Duodenal mucosa (tissue), 2 donors: ENCODE measurements at regions not wholly inside any gene's neighbourhood (a gene's known extent, or its start where the extent isn't known, plus 50 kb on each side); places are given as distances from the start of the nearest gene placed in this dataset.
"Not testable (repeated sequence)": the region's sequence is repeated elsewhere in the genome, so short reads cannot be mapped to it uniquely, and the experiment has no call there.

Source experiments
- H3K27ac ChIP-seq: one replicate; pipeline ENCODE4 v1.7.0; 2013; ENCODE audit warnings: low read depth, low read length
- H3K27me3 ChIP-seq, 2 donors: one replicate each; pipeline ENCODE4 v1.7.0; 2013; ENCODE audit warnings: low read length in 2 of 2, control low read depth in 1 of 2; ENCODE audit not compliant: insufficient read depth in 2 of 2, control insufficient read depth in 1 of 2
- H3K36me3 ChIP-seq, 2 donors: one replicate each; pipeline ENCODE4 v1.7.0; 2013; ENCODE audit warnings: low read length in 2 of 2, control low read depth in 1 of 2; ENCODE audit not compliant: insufficient read depth in 2 of 2, control insufficient read depth in 1 of 2
- H3K4me1 ChIP-seq, 2 donors: one replicate each; pipeline ENCODE4 v1.7.0; 2013; ENCODE audit warnings: low read length in 2 of 2, control low read depth in 1 of 2; ENCODE audit not compliant: insufficient read depth in 2 of 2, control insufficient read depth in 1 of 2
- H3K4me3 ChIP-seq, 2 donors: one replicate each; pipeline ENCODE4 v1.7.0; 2013; ENCODE audit warnings: low read length in 2 of 2, low read depth in 1 of 2
- H3K9ac ChIP-seq, 2 donors: one replicate each; pipeline ENCODE4 v1.7.0; 2013; ENCODE audit warnings: low read length in 2 of 2, low read depth in 1 of 2
- H3K9me3 ChIP-seq, 2 donors: one replicate each; pipeline ENCODE4 v1.7.0; 2013; ENCODE audit warnings: low read length in 2 of 2, control low read depth in 1 of 2; ENCODE audit not compliant: control insufficient read depth in 1 of 2

DNA sequence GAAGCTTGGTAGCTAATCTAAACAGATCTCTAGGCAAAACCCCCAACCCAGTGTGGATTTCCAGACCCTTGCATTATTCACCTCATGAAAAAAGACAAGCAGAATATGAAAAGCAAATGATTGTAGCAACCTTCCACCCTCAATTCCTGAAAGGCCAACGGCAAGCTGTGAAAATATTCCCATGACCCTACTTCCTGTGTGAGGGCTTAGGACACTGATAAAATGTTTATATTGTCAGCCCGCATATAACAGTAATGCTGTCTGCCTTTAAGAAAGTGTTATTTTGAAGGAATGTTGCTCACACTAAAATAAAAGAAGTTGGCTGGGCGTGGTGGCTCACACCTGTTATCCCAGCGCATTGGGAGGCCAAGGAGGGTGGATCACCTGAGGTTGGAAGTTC lies 233.5 kb upstream of the NRIP1 start:
- Histone ChIP-seq H3K27ac (no peak overlapping the region), H3K36me3 (no peaks in the 10 kb centered on the region), H3K4me3 (no peak overlapping the region), H3K9me3 (no peaks in the 10 kb centered on the region), H3K27me3 (no peaks in the 10 kb centered on the region), H3K9ac (no peak overlapping the region), H3K4me1 (no peaks in the 10 kb centered on the region)

DNA sequence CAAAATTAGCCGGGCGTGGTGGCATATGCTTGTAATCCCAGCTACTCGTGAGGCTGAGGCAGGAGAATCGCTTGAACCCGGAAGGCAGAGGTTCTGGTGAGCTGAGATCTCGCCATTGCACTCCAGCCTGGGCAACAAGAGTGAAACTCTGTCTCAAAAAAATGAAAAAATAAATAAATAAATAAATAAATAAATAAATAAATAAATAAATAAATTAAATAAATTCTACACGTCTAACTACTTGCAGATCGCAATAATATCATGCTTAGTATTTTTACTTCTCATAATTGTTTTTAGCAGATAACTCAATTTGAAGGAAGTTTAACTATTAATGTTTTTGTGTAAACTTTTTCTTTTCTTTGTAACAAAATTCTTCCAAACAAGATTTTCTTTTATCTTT lies 234.0 kb upstream of the NRIP1 start:
- not testable (repeated sequence) for H3K4me3 ChIP-seq, H3K36me3 ChIP-seq, H3K4me1 ChIP-seq, H3K9ac ChIP-seq, H3K27me3 ChIP-seq, H3K9me3 ChIP-seq, H3K27ac ChIP-seq

GRCh38 chr21:15300131-15300530 lies 235.3 kb upstream of the NRIP1 start:
- no peak overlapping the region for H3K27ac ChIP-seq

GRCh38 chr21:15301014-15301413 lies 236.2 kb upstream of the NRIP1 start:
- H3K4me1 ChIP-seq = no peaks in the 10 kb centered on the region
- no peaks in the 10 kb centered on the region for H3K36me3 ChIP-seq
- H3K4me3 ChIP-seq = no peak overlapping the region
- no peaks in the 10 kb centered on the region for H3K9me3 ChIP-seq
- no peak overlapping the region for H3K27ac ChIP-seq
- no peak overlapping the region for H3K9ac ChIP-seq
- no peaks in the 10 kb centered on the region for H3K27me3 ChIP-seq

More at GRCh38 chr21:15300131-15300530, 235.3 kb upstream of the NRIP1 start:
- Histone ChIP-seq H3K4me3 (no peak overlapping the region), H3K36me3 (no peaks in the 10 kb centered on the region), H3K9me3 (no peaks in the 10 kb centered on the region), H3K4me1 (no peaks in the 10 kb centered on the region), H3K9ac (no peak overlapping the region), H3K27me3 (no peaks in the 10 kb centered on the region)

- Histone ChIP-seq H3K9ac (no peak overlapping the region), H3K9me3 (no peaks in the 10 kb centered on the region), H3K36me3 (no peaks in the 10 kb centered on the region), H3K27me3 (no peaks in the 10 kb centered on the region), H3K4me3 (no peak overlapping the region), H3K4me1 (no peaks in the 10 kb centered on the region), H3K27ac (no peak overlapping the region)
These were observed 236.9 kb upstream of the NRIP1 start for GRCh38 chr21:15301736-15302135.

DNA sequence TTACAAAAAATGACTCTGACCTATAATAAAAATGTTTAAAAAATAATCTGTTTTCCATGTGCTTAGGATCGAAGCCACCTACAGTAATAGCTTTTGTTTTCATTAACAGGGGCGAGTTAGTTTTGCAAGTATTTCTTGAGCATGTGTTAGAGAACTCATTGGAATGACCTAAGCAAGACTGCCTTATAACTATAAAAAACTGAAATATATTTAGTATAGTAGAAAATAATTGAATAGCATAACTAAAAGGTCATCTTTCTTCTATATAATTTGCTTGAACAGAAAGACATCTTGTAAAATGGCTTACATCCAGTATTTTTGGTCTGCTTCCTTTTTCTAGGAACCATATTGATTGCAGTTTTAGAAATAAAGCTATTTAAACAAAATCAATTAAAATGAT lies 241.5 kb upstream of the NRIP1 start:
- Histone ChIP-seq H3K9me3 (no peaks in the 10 kb centered on the region), H3K9ac (no peak overlapping the region), H3K36me3 (no peaks in the 10 kb centered on the region), H3K4me3 (no peak overlapping the region), H3K27me3 (no peaks in the 10 kb centered on the region), H3K27ac (no peak overlapping the region), H3K4me1 (no peaks in the 10 kb centered on the region)

- Histone ChIP-seq H3K27me3 (no peaks in the 10 kb centered on the region), H3K27ac (no peak overlapping the region), H3K9ac (no peak overlapping the region), H3K4me3 (no peak overlapping the region), H3K9me3 (no peaks in the 10 kb centered on the region), H3K36me3 (no peaks in the 10 kb centered on the region), H3K4me1 (no peaks in the 10 kb centered on the region)
These were observed 243.5 kb upstream of the NRIP1 start for GRCh38 chr21:15308333-15308732.

GRCh38 chr21:15309022-15309590 lies 244.3 kb upstream of the NRIP1 start:
- Histone ChIP-seq H3K9ac (no peak overlapping the region), H3K4me1 (no peaks in the 10 kb centered on the region), H3K27me3 (no peaks in the 10 kb centered on the region), H3K27ac (no peak overlapping the region), H3K9me3 (no peaks in the 10 kb centered on the region), H3K4me3 (no peak overlapping the region), H3K36me3 (no peaks in the 10 kb centered on the region)

DNA sequence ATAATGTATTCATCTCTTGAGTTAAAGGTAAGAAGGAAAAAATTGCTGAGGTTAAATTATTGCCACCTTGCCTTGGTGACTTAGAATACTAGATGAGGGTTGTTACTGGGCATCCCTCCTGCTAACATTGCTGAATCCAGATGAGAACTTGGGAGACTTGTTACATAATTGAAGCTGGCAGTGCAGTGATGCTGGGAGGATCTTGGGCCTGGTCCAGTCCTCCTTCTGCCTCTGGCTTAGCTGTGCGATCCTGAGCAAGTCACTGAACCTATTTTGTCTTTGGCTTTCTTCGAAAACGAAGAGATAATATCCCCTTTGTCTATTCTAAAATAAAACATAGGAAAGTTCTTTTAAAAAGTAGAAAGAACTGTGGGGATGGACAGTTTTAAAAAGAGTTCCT lies 244.9 kb upstream of the NRIP1 start:
- Histone ChIP-seq H3K9me3 (no peaks in the 10 kb centered on the region), H3K4me1 (no peaks in the 10 kb centered on the region), H3K9ac (no peak overlapping the region), H3K27me3 (no peaks in the 10 kb centered on the region), H3K27ac (no peak overlapping the region), H3K36me3 (no peaks in the 10 kb centered on the region), H3K4me3 (no peak overlapping the region)

- H3K27me3 ChIP-seq = no peaks in the 10 kb centered on the region
- no peaks in the 10 kb centered on the region for H3K9me3 ChIP-seq
- no peaks in the 10 kb centered on the region for H3K36me3 ChIP-seq
- H3K4me3 ChIP-seq = no peak overlapping the region
- no peaks in the 10 kb centered on the region for H3K4me1 ChIP-seq
- H3K27ac ChIP-seq = no peak overlapping the region
- H3K9ac ChIP-seq = no peak overlapping the region
These were observed 246.7 kb upstream of the NRIP1 start for GRCh38 chr21:15311510-15311909.

GRCh38 chr21:15317034-15317433 lies 252.2 kb upstream of the NRIP1 start:
- not testable (repeated sequence) for H3K27me3 ChIP-seq, H3K36me3 ChIP-seq, H3K9me3 ChIP-seq, H3K4me1 ChIP-seq, H3K4me3 ChIP-seq, H3K9ac ChIP-seq, H3K27ac ChIP-seq
